Aorta (tissue), 5 donors: ENCODE measurements at regions not wholly inside any gene's neighbourhood (a gene's known extent, or its start where the extent isn't known, plus 50 kb on each side); places are given as distances from the start of the nearest gene placed in this dataset.

Experiments used
- ATAC-seq: fragments of 200-7000 bp; cut with Tn5 transposase; one replicate; pipeline ENCODE4 v1.9.1; 2022; ENCODE audit warnings: moderate library complexity; ENCODE audit not compliant: low FRiP score
- DNase-seq, 2 donors: peaks; one replicate each; pipeline ENCODE4 v3.0.0-alpha.2; 2020
- H3K27ac ChIP-seq, 2 donors: one replicate each; pipeline ENCODE4 v1.5.1; 2013; ENCODE audit warnings: low read length in 2 of 2, mild to moderate bottlenecking in 2 of 2, moderate library complexity in 2 of 2, control low read depth in 1 of 2, inconsistent platforms in 1 of 2, low read depth in 1 of 2
- H3K27me3 ChIP-seq, 2 donors: one replicate each; pipeline ENCODE4 v1.6.1; 2013; ENCODE audit warnings: control low read depth in 1 of 2, low read length in 1 of 2, mild to moderate bottlenecking in 1 of 2, moderate library complexity in 1 of 2; ENCODE audit not compliant: insufficient read depth in 2 of 2, control insufficient read depth in 1 of 2
- H3K36me3 ChIP-seq, 2 donors: one replicate each; pipeline ENCODE4 v1.6.1; 2013; ENCODE audit warnings: control low read depth in 1 of 2, low read length in 1 of 2, mild to moderate bottlenecking in 1 of 2; ENCODE audit not compliant: insufficient read depth in 2 of 2, control insufficient read depth in 1 of 2
- H3K4me1 ChIP-seq, 2 donors: one replicate each; pipeline ENCODE4 v1.6.1; 2013; ENCODE audit warnings: low read length in 2 of 2, control low read depth in 1 of 2, mild to moderate bottlenecking in 1 of 2, moderate library complexity in 1 of 2; ENCODE audit not compliant: insufficient read depth in 2 of 2, control insufficient read depth in 1 of 2
- H3K4me3 ChIP-seq, 2 donors: one replicate each; pipeline ENCODE4 v1.5.1; 2013; ENCODE audit warnings: low read length in 2 of 2, control low read depth in 1 of 2, mild to moderate bottlenecking in 1 of 2
- H3K9me3 ChIP-seq: one replicate; pipeline ENCODE4 v1.6.1; 2013; ENCODE audit warnings: mild to moderate bottlenecking, low read length; ENCODE audit not compliant: control insufficient read depth
- WGBS, 2 donors: extraction: QIAGEN DNeasy Blood & Tissue Kit; methylation state at CpG; one replicate each; pipeline ENCODE4 v1.1.7; 2013; 5-methylcytosine and 5-hydroxymethylcytosine counted together
- intact Hi-C, 2 donors: fragments of 100-400 bp; cut with DNase I; formaldehyde crosslinking; loops; one replicate each; pipeline versions ENCODE4 v1.14.2 to v1.15.0; 2022
- donor health status: healthy with polysubstance abuse.
- donor health status: Bipolar disorder and iron deficiency.
- donor health status: DM: no; HTN: no; CAD: no.
- donor health status: DM: no; HTN: no; CAD: no.
- donor health status: DM: yes; HTN: yes; CAD: no.

DNA sequence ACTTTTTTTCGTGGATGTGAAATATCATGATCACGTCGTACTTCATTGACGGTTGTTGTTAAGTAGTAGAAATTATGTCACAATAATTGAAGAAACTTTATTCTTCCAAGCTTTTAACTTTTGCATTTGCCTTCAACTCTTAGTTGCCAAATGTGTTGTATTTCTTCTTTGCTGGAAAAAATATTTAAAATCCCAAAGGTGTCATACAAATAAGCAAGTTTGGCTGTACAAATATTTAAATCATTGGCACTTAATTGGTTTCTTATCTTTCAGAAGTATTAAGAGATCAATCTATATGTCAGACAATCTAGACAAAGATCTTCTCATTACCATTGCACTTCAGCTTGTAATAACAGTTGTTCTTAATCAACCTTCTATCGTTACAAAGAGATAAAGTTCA is 204.0 kb upstream of the HDAC4 start:
- H3K4me1 ChIP-seq = no peaks in the 10 kb centered on the region
- H3K36me3 ChIP-seq = no peaks in the 10 kb centered on the region
- intact Hi-C loops = no loop called here
- no peak for DNase-seq
- H3K4me3 ChIP-seq = no peak overlapping the region
- no peak overlapping the region for H3K27ac ChIP-seq
- whole genome bisulfite sequencing, 2 donors = 70 to 81% methylated on average over 5 of the region's 5 CpGs
- no peaks in the 10 kb centered on the region for H3K27me3 ChIP-seq
- peaks cover 3% of the 10 kb centered on the region for H3K9me3 ChIP-seq
- ATAC-seq = no peak

DNA sequence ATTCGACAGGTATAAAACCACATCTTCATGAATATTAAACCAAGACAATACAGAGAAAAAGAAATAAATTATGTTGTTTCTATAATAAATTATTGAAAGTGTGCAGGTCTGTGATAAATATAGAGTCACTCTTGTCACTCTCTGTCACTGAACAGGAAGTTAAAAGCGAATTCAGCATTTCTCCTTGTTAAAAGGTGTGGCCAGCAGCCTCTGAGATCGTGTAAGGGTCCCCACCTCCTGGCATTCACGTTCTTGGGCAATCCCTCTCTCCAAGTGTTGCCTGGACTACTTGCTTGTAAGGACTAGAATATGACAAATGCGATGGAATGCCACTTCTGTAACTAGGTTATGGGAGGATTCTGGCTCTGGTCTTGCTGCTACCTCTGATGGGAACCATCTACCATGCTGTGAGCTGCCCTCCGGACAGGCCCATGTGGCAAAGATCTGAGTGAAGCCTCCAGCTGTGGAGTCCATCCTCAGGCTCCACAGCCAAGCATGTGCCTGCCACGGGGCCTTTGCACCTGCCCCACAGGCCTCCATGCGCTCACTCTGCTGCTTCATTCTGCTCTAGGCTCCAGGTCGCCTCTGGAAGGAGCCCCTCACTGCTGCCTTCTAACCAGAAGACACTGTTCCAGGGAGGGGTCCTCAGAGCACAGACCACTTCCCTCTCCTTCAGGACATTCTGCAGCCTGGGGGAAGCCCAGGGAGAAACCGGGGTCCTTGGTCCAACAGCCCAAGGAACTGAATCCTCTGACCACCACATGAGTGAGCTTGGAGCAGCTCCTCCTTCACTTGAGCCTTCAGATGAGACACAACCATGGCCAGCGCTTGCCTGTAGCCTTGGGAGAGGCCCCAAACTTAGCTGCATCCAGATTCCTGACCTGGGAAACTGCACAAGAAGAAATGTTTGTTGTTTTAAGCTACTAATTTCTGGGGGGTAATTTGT is 202.9 kb upstream of the HDAC4 start:
- WGBS, 2 donors = 87 to 88% methylated on average over 11 of the region's 11 CpGs
- Histone ChIP-seq H3K9me3 (peaks cover 3% of the 10 kb centered on the region), H3K36me3 (no peaks in the 10 kb centered on the region), H3K27me3 (no peaks in the 10 kb centered on the region), H3K4me1 (no peaks in the 10 kb centered on the region), H3K27ac (no peak overlapping the region), H3K4me3 (no peak overlapping the region)
- intact Hi-C loops = no loop called here
- ATAC-seq (no peak), DNase-seq (peak; percentile 29 to 50)

DNA sequence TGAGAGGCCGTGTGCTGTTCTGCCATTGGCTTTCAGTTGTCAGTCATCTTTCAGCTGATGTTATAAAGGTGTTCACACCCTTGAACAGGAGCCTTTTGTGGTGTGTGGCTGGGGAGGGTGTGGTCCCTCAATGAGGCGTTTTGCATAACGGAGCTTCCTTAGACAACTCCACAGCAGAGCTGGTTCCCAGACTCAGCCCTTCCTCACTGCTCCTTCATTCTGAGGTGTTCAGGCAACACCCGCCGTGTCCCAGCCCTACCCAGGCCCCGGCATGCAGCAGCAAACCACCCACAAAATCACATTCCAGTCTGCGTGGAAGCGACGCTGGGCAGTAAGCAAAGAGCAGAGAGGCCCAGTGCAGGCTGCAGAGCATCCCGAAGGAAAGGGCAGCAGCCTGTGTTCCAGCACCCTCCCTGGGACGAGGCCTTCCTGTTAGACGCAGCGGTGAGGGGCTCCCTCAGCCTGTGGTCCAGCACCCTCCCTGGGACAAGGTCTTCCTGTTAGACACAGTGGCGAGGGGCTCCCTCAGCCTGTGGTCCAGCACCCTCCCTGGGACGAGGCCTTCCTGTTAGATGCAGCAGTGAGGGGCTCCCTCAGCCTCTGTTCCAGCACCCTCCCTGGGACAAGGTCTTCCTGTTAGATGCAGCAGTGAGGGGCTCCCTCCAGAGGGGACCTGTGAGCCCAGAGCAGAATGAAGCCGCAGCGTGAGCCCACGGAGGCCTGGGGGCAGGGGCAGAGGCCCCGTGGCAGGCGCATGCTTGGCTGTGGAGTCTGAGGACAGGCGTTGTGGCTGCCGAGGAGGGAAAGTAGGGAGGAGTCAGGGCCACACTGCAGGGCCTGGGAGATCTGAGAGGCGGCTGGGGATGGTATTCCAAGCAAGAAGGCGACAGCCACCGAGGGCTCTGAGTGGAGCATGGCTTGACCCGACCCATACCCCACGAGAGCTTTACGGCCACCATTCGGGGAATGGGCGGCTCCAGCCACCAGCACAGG is 201.8 kb upstream of the HDAC4 start:
- H3K4me1 ChIP-seq = no peaks in the 10 kb centered on the region
- no peak for ATAC-seq
- no peaks in the 10 kb centered on the region for H3K27me3 ChIP-seq
- peak; percentile 30 to 66 for DNase-seq
- H3K36me3 ChIP-seq = no peaks in the 10 kb centered on the region
- H3K4me3 ChIP-seq = no peak overlapping the region
- no peak overlapping the region for H3K27ac ChIP-seq
- 77 to 80% methylated on average over 30 of the region's 30 CpGs for WGBS, 2 donors
- peaks cover 3% of the 10 kb centered on the region for H3K9me3 ChIP-seq
- intact Hi-C loops = no loop called here

DNA sequence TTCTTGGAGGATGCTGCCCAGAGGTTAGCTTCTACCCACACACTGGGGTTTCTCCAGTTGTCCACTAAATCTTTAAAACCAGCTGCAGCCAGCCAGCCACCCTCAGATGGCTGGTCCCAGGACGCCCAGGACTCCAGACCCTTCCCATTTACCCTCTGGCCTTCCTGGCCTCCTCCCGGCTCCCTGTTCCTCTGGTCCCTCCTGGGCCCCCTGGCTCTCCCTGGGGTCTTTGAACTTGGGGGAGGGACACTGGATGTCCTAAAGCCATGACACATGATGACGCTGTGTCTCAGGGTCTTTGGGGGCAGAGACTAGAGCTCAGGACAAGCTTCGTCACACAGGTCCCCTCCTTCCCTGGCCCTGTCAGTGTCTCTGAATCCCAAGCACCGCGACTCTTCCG is 201.1 kb upstream of the HDAC4 start:
- Histone ChIP-seq H3K36me3 (no peaks in the 10 kb centered on the region), H3K9me3 (peaks cover 3% of the 10 kb centered on the region), H3K27ac (no peak overlapping the region), H3K27me3 (no peaks in the 10 kb centered on the region), H3K4me1 (no peaks in the 10 kb centered on the region), H3K4me3 (no peak overlapping the region)
- intact Hi-C loops = no loop called here
- WGBS, 2 donors = 93 to 96% methylated on average over 7 of the region's 7 CpGs
- DNase-seq = peak; percentile 13 to 51
- ATAC-seq = no peak

DNA sequence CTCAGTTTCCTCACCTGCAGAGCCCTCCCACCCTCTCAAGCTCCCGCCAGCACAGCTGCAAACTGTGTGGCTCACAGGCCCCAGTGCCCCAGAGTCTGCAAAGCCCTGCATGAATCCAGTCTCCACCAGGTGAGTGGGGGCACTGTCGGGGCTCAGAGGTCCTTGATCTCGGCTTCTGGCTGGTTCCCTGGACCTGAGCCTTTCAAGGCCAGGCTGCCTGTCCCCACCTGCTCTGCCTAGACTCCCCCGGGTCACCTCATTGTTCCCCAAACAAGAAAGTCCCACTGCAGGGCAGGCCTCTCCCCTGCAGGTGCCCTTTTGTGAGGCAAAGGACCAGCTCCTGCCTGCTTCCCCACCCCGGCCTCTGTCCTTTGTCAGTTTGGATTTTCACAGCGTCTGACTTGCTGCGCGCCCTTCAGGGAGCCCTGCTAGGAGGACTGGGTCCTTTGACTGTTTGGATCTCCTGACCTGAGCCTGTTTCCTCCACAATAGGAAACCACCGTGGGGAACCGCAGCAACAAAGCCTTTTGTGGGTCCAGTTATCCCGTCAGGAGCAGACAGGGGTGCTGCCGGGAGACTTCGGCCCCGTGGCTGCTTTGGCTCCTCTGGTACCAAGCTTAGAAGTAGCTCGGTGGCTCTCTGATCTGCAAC is 200.5 kb upstream of the HDAC4 start:
- Histone ChIP-seq H3K4me3 (no peak overlapping the region), H3K36me3 (no peaks in the 10 kb centered on the region), H3K9me3 (peaks cover 3% of the 10 kb centered on the region), H3K27ac (no peak overlapping the region), H3K4me1 (no peaks in the 10 kb centered on the region), H3K27me3 (no peaks in the 10 kb centered on the region)
- WGBS, 2 donors = 77 to 81% methylated on average over 15 of the region's 15 CpGs
- DNase-seq (peak in 1 of 2 donors; percentile 44), ATAC-seq (no peak)
- intact Hi-C loops = no loop called here

DNA sequence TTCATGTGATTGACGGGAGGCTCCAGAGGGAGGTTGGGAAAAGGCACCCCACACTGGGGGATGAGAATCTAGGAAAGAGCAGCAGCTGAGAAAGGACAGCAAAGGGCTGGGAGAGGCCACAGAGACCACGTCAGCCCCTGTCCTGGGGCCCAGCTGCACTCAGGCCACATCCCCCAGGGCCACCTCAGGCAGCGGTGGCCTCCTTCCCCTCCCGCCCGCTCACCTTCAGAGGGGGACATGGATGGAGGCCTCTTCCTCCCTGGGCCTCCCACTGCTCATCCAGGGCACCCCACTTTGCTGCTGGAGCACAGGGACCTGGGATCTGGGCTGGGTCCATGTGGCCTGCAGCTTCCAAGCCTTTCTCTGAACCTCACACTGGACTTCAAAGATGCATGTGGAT is 199.8 kb upstream of the HDAC4 start:
- intact Hi-C loops = no loop called here
- 76% methylated on average over 5 of the region's 5 CpGs for WGBS, 2 donors
- H3K27me3 ChIP-seq = no peaks in the 10 kb centered on the region
- ATAC-seq (no peak), DNase-seq (peak in 1 of 2 donors; percentile 19)
- H3K4me1 ChIP-seq = no peaks in the 10 kb centered on the region
- no peaks in the 10 kb centered on the region for H3K36me3 ChIP-seq
- H3K27ac ChIP-seq = no peak overlapping the region
- peaks cover 3% of the 10 kb centered on the region for H3K9me3 ChIP-seq
- H3K4me3 ChIP-seq = no peak overlapping the region

DNA sequence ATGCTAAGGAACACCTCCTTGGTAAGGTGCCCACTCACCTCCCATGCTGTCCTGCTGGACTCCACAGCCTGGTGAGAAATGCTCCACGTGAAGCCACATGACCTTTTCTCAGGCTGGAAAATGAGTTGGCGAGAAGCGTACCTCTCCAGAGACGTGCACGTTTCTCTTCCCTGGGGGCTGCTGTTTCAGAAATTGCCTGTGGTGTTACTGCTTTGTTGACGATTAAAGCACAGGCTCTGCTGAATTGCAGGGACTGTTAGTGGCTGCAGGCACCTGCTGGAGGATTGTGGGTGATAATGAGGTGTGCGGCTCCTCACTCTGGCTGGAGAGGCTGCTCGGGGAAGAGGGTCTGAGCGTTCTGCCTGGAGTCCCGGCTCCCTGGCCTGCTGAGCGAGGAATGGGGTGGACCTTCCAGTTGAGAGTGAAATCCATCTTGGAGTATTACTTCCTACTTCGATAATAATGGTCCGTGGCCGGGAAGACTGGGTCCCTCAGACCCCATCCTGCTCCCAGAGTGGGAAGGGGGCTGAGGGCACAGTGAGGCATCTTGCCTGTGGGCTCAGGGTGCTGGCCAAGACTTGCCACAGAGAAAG is 199.3 kb upstream of the HDAC4 start:
- Histone ChIP-seq H3K27me3 (no peaks in the 10 kb centered on the region), H3K27ac (no peak overlapping the region), H3K4me3 (no peak overlapping the region), H3K9me3 (peaks cover 3% of the 10 kb centered on the region), H3K36me3 (no peaks in the 10 kb centered on the region), H3K4me1 (no peaks in the 10 kb centered on the region)
- DNase-seq = peak in 1 of 2 donors; percentile 24
- intact Hi-C loops = no loop called here
- ATAC-seq = no peak
- 70 to 79% methylated on average over 14 of the region's 14 CpGs for WGBS, 2 donors

DNA sequence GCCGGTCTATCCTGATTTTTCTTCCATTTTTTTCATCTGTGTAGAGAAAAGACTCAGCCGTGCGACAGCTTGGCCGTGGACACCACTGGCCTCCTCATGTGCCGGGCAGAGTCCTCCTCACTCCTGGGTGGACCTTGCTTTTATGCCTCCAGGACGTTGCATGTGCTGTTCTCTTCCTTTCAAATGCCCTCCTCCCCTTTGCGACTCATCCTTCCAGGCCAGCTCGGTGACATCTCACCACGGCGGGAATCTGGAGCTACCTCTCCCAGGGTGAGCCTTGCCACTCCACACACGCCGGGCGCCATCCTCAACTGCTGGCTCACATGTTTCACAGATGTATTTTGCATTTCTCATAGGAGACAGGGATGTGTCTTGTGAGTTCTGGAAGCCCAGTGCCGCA is 198.5 kb upstream of the HDAC4 start:
- no peaks in the 10 kb centered on the region for H3K36me3 ChIP-seq
- H3K27ac ChIP-seq = no peak overlapping the region
- ATAC-seq = no peak
- intact Hi-C loops = no loop called here
- peak; percentile 24 to 55 for DNase-seq
- WGBS, 2 donors = 89% methylated on average over 14 of the region's 14 CpGs
- H3K4me1 ChIP-seq = no peaks in the 10 kb centered on the region
- H3K4me3 ChIP-seq = no peak overlapping the region
- H3K27me3 ChIP-seq = no peaks in the 10 kb centered on the region
- peaks cover 3% of the 10 kb centered on the region for H3K9me3 ChIP-seq
